Muscle layer of colon (tissue), 2 donors: ENCODE measurements at regions not wholly inside any gene's neighbourhood (a gene's known extent, or its start where the extent isn't known, plus 50 kb on each side); places are given as distances from the start of the nearest gene placed in this dataset.
"Not testable (repeated sequence)": the region's sequence is repeated elsewhere in the genome, so short reads cannot be mapped to it uniquely, and the experiment has no call there.

Experiments used
- H3K27ac ChIP-seq: one replicate; pipeline ENCODE4 v1.7.0; 2013; ENCODE audit warnings: low read depth, mild to moderate bottlenecking, low read length, moderate library complexity
- H3K27me3 ChIP-seq, 2 donors: one replicate each; pipeline ENCODE4 v1.7.0; 2013; ENCODE audit warnings: low read length in 2 of 2, mild to moderate bottlenecking in 2 of 2; ENCODE audit not compliant: insufficient read depth in 2 of 2, control insufficient read depth in 1 of 2
- H3K36me3 ChIP-seq: one replicate; pipeline ENCODE4 v1.7.0; 2013; ENCODE audit warnings: mild to moderate bottlenecking, low read length; ENCODE audit not compliant: insufficient read depth
- H3K4me1 ChIP-seq: one replicate; pipeline ENCODE4 v1.7.0; 2013; ENCODE audit warnings: mild to moderate bottlenecking, low read length; ENCODE audit not compliant: insufficient read depth
- H3K4me3 ChIP-seq, 2 donors: one replicate each; pipeline ENCODE4 v1.7.0; 2013; ENCODE audit warnings: low read length in 2 of 2, low read depth in 1 of 2, mild to moderate bottlenecking in 1 of 2, moderate library complexity in 1 of 2
- H3K9ac ChIP-seq: one replicate; pipeline ENCODE4 v1.7.0; 2013; ENCODE audit warnings: low read length
- H3K9me3 ChIP-seq: one replicate; pipeline ENCODE4 v1.7.0; 2013; ENCODE audit warnings: mild to moderate bottlenecking, low read length
- donor health status: abdominal sarcoma.
- donor health status: Adenocarcinoma of cecum.

GRCh38 chr1:65554086-65554764, 133.8 kb downstream of the LEPR start:
- H3K27ac ChIP-seq, H3K9me3 ChIP-seq, H3K36me3 ChIP-seq, H3K9ac ChIP-seq, H3K4me1 ChIP-seq, H3K27me3 ChIP-seq, H3K4me3 ChIP-seq: not testable (repeated sequence)

DNA sequence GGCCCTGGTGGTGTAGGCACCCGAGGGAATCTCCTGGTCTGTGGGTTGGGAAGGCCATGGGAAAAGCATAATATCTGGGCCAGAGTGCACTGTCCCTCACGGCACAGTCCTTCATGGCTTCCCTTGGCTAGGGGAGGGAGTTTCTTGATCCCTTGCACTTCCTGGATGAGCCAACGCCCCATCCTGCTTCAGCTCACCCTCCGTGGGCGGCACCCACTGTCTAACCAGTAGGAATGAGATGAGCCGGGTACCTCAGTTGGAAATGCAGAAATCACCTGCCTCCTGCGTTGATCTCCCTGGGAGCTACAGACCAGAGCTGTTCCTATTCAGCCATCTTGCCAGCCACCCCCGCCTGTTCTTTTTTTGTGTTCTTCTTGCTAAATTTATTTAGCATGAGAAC, 134.4 kb downstream of the LEPR start:
- Histone ChIP-seq H3K27ac (no peak overlapping the region), H3K4me3 (no peak overlapping the region), H3K36me3 (no peaks in the 10 kb centered on the region), H3K9me3 (no peaks in the 10 kb centered on the region), H3K4me1 (no peaks in the 10 kb centered on the region), H3K27me3 (no peaks in the 10 kb centered on the region), H3K9ac (no peak overlapping the region)

DNA sequence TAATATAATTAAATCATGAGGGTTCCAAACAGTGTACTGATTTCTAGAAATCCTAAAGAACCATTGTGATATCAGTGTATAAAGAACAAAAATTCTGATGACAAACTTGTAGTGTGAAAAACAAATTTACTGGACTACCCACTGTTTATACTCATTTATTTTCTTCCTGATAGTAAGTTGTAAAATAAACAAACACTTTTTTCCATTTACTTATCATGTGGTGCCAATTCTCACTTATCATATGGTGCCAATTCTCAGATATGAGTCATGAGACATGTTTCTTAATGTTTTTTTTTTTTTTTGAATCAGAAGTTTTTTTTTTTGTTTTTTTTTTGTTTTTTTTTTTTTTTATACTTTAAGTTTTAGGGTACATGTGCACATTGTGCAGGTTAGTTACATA, 137.7 kb downstream of the LEPR start:
- no peaks in the 10 kb centered on the region for H3K27me3 ChIP-seq

DNA sequence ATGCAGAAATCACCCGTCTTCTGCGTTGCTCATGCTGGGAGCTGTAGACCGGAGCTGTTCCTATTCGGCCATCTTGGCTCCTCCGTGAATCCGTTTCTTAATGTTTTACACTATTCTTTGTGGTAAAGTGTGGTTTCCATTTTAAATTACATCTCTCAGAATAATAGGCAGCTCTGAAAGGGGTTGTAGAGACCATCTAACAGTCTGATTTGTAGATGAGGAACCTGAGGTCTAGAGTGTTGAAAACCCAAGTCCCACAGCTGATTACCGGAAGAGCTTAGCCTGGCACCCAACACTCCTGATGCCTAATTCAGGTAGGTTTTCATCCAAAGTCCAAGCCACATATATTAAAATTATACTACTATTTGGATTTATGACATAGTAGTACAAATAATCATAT, 144.0 kb downstream of the LEPR start:
- Histone ChIP-seq H3K27ac (no peak overlapping the region), H3K4me1 (no peaks in the 10 kb centered on the region), H3K27me3 (no peaks in the 10 kb centered on the region), H3K4me3 (no peak overlapping the region), H3K9me3 (no peaks in the 10 kb centered on the region), H3K36me3 (no peaks in the 10 kb centered on the region), H3K9ac (no peak overlapping the region)

More for the DNA sequence above, 137.7 kb downstream of the LEPR start:
- Histone ChIP-seq H3K4me1 (no peaks in the 10 kb centered on the region), H3K36me3 (no peaks in the 10 kb centered on the region), H3K9me3 (no peaks in the 10 kb centered on the region), H3K9ac (no peak overlapping the region), H3K27ac (no peak overlapping the region), H3K4me3 (no peak overlapping the region)

DNA sequence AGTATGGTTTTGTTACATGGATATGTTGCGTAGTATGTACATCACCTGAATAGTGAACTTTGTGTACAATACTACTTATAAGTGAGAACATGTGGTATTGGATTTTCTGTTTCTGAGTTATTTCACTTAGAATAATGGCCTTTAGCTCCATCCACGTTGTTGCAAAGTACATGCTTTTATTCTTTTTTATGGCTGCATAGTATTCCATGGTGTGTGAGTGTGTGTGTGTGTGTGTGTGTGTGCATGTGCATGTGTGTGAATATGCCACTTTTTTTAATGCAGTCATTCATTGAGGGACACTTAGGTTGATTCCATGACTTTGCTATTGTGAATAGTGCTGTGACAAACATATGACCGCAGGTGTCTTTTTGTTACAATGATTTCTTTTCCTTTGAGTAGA, 147.8 kb downstream of the LEPR start:
- H3K36me3 ChIP-seq, result no peaks in the 10 kb centered on the region
- no peaks in the 10 kb centered on the region for H3K27me3 ChIP-seq
- H3K4me1 ChIP-seq, result no peaks in the 10 kb centered on the region
- H3K9me3 ChIP-seq, result no peaks in the 10 kb centered on the region
- H3K27ac ChIP-seq, result no peak overlapping the region
- no peak overlapping the region for H3K4me3 ChIP-seq
- H3K9ac ChIP-seq, result no peak overlapping the region

DNA sequence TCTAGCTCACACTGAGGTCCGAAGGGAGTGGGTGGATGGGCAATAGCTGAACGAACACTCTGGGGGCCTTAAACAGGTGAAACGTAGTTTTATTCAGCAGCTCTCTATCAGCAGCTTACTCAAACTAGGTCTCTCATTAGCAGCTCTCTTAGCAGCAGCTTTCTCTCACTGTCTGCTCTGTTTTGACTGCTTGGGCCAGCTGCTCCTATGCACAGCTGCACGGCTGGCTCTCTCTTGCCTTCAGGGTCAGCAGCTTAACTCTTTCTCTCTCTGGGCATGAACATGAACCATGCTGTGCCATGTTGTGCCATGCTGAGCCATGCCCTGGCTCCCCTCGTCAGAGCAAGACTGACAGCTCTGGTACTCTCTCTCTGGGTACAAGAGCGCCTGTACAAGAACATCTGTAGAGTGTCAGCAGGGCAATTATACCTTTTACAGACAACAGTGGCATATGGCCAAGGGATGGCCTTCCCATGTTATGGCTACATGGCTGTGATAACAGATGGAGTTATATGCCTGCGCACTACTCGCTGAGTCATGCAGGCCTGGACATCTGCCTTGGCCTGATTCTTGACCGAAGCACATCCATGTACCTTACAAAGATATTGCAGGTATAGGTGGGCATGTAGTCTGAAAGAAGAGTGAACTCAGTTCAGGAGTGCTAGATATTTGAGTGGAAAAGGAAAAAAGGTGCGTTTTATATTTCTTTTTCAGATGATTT, 152.4 kb downstream of the LEPR start:
- no peak overlapping the region for H3K9ac ChIP-seq
- no peak overlapping the region for H3K27ac ChIP-seq
- no peak overlapping the region for H3K4me3 ChIP-seq
- H3K4me1 ChIP-seq, result no peaks in the 10 kb centered on the region
- no peaks in the 10 kb centered on the region for H3K9me3 ChIP-seq
- H3K36me3 ChIP-seq, result no peaks in the 10 kb centered on the region
- H3K27me3 ChIP-seq, result no peaks in the 10 kb centered on the region

GRCh38 chr1:65577278-65577677, 156.8 kb downstream of the LEPR start:
- H3K27me3 ChIP-seq, result no peaks in the 10 kb centered on the region
- no peaks in the 10 kb centered on the region for H3K36me3 ChIP-seq
- no peaks in the 10 kb centered on the region for H3K4me1 ChIP-seq
- H3K4me3 ChIP-seq, result no peak overlapping the region
- H3K27ac ChIP-seq, result no peak overlapping the region
- H3K9me3 ChIP-seq, result no peaks in the 10 kb centered on the region
- H3K9ac ChIP-seq, result no peak overlapping the region

DNA sequence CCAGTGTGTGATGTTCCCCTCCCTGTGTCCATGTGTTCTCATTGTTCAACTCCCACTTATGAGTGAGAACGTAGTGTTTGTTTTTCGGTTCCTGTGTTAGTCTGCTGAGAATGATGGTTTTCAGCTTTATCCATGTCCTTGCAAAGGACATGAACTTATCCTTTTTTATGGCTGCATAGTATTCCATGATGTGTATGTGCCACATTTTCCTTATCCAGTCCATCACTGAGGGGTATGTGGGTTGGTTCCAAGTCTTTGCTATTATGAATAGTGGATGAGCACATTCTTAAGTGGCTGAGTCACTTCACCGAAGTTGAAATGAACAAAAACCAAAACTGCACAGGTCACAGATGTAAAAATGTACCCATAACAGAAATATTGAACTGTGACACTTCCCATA, 157.5 kb downstream of the LEPR start:
- H3K9ac ChIP-seq, H3K27me3 ChIP-seq, H3K9me3 ChIP-seq, H3K4me1 ChIP-seq, H3K4me3 ChIP-seq, H3K36me3 ChIP-seq, H3K27ac ChIP-seq: not testable (repeated sequence)

DNA sequence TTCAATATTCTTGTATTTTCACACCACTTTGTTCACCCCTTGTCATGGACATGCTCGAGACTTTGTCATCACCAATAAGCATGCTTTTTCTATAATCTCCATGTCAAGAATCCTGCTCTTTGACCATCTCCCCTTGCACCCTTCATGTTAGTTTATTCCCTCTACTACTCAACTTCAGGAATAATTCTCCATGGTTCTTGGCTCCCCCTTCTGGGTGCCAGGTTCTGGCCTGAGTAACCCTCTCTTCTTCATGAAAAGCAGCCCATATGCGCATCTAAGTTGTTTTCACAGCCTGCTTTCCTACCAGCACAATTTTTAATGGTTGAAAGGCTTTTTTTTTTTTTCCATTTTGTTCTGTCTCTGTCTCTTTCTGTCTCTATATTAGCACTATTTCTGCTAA, 160.7 kb downstream of the LEPR start:
- Histone ChIP-seq H3K9me3 (no peaks in the 10 kb centered on the region), H3K27ac (no peak overlapping the region), H3K36me3 (no peaks in the 10 kb centered on the region), H3K9ac (no peak overlapping the region), H3K27me3 (no peaks in the 10 kb centered on the region), H3K4me1 (no peaks in the 10 kb centered on the region), H3K4me3 (no peak overlapping the region)

- Histone ChIP-seq H3K36me3 (no peaks in the 10 kb centered on the region), H3K9me3 (no peaks in the 10 kb centered on the region), H3K4me3 (no peak overlapping the region), H3K4me1 (no peaks in the 10 kb centered on the region), H3K27me3 (no peaks in the 10 kb centered on the region), H3K27ac (no peak overlapping the region), H3K9ac (no peak overlapping the region)
Measured at GRCh38 chr1:65584399-65584798, 163.9 kb downstream of the LEPR start.

GRCh38 chr1:65590279-65590678, 169.8 kb downstream of the LEPR start:
- Histone ChIP-seq H3K36me3 (no peaks in the 10 kb centered on the region), H3K4me3 (no peak overlapping the region)

DNA sequence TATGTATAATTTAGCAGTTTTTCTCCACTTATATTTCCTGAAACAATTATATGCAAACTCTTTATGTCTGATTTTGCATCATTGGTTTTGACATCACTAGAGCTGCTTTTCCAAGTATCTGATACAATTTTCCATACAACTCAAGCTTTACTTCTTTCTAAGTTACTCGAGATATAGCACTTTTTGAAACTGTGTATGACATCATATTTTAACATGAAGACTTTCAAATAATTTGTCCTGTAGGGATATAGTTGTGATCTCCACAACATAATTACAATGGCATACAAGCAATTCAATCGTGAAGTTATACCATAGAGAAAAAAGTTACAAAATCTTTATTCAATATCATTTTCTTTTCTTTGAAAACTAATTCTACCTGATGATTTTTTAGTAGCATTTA, 173.0 kb downstream of the LEPR start:
- Histone ChIP-seq H3K4me3 (no peak overlapping the region), H3K27me3 (no peaks in the 10 kb centered on the region), H3K9ac (no peak overlapping the region), H3K9me3 (no peaks in the 10 kb centered on the region), H3K4me1 (no peaks in the 10 kb centered on the region), H3K36me3 (no peaks in the 10 kb centered on the region), H3K27ac (no peak overlapping the region)

More at GRCh38 chr1:65590279-65590678, 169.8 kb downstream of the LEPR start:
- no peaks in the 10 kb centered on the region for H3K9me3 ChIP-seq
- no peaks in the 10 kb centered on the region for H3K4me1 ChIP-seq
- no peak overlapping the region for H3K27ac ChIP-seq
- H3K27me3 ChIP-seq, result no peaks in the 10 kb centered on the region
- no peak overlapping the region for H3K9ac ChIP-seq
